ENCODE measurements at regions not wholly inside any gene's neighbourhood (a gene's known extent, or its start where the extent isn't known, plus 50 kb on each side); places are given as distances from the start of the nearest gene placed in this dataset.
"Not testable (repeated sequence)": the region's sequence is repeated elsewhere in the genome, so short reads cannot be mapped to it uniquely, and the experiment has no call there.

DNA sequence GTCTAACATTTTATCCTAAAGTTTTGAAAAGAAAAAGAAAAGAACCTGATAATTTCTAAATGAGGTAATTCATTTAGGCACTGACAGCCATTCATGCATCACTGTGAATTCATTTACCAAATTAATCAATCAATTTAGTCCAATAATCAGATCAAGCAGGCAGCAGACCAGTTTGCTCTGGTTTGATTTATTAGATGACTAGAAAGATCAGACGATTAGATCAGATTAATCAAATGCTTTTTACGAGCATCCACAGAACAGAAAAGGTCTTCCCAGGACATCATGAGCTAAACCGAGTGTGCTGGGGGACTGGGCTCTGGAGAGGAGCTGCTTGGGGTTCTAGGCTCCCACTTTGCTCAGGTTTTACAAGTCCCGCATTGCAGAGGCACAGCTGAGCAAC lies 226.5 kb upstream of the MYO3A start:
- H3K4me3 ChIP-seq (ENCODE audit: low read depth, low read length), result no peak overlapping the region
- no peak for DNase-seq (ENCODE audit: low read depth)

DNA sequence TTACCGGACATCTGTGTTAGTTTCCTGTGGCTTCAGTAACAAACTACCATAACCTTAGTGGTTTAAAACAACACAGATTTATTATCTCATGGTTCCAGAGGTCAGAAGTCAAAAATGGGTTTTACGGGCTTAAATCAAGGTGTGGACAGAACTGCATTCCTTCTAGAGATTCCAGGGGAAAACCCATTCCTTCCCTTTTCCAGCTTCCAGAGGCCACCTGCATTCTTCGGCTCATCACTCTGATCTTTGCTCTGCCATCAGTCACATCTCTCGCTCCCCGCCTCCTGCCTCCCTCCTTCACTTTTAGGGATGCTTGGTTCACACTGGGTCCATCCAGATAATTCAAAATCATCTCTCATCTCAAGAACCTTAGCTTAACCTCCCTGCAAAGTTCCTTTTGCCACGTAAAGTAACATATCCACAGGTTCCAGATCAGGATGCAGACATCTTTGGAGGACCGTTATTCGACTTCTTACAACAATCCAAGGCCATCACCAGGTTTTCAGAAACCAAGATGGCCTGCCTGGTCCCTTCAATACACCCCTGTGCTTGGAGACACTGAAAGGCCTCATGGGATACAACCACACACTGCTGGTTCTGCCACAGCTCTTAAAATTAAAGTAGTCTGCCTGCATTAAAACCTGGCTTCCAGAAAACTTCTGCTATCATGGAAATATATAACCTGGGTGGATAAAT lies 225.9 kb upstream of the MYO3A start:
- no peak overlapping the region for H3K4me3 ChIP-seq (ENCODE audit: low read depth, low read length)
- DNase-seq (ENCODE audit: low read depth), result no peak

DNA sequence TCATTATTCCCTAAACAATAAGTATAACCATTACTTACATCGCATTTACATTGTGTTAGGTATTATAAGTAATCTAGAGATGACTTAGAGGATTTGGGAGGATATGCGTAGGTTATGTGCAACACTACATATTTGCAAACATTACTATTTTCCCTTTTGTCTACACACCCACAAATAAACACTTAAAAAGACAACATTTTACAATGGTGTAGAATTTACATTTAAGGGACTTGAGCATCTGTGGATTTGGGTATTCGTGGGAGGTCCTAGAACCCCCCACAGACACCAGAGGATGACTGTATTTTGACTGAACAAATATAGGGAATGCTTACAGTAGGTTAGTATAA lies 220.2 kb upstream of the MYO3A start:
- no peak for DNase-seq (ENCODE audit: low read depth)
- H3K4me3 ChIP-seq (ENCODE audit: low read depth, low read length), result no peak overlapping the region

DNA sequence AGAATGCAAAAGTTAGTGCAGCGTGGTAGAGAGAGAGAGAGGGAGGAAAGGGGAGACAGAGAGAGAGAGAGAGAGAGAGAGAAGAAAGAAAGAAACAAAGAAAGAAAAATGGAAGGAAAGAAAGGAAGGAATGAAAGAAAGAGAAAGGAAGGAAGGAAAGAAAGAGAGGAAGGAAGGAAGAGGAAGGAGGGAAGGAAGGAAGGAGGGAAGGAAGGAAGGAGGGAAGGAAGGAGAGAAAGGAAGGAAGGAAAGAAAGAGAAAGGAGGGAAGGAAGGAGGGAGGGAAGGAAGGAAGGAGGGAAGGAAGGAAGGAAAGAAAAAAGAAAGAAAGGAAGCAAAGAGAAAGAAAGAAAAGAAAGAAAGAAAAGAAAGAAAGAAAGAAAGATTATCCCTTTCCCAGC lies 209.8 kb upstream of the MYO3A start:
- DNase-seq (ENCODE audit: low read depth), result no peak
- no peak overlapping the region for H3K4me3 ChIP-seq (ENCODE audit: low read depth, low read length)

DNA sequence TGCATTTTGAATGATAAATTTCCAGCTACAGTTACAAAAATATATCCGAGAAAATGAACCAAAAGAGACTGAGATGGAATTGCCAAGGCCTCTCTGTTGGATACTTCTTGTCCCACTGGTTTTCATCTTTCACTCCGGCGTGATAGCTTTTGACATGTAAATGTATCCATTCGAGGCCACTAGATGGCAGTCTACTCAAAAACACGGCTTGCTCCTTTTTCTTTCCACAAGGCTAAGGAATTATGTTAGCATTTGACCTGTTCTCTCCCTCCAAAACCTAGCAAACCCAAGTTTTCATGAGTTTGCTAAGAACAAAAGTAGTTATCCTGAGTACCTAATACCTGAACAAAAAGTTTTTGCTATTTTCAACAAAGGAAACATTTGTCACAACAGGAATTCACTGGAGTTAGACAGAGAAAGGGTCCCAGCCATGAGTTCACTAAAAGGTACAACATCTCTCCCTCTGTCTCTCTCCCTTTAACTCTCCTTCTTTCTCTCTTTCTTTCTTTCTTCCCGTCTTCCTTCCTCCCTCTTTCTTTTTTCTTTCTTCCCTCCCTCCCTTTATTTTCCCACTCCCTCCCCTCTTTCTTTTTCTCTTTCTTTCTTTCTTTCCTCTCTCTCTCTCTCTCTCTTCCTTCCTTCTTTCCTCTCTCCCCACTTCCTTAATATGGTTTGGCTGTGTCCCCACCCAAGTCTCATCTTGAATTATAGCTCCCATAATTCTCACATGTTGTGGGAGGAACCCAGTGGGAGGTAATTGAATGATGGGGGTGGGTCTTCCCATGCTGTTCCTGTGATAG lies 207.9 kb upstream of the MYO3A start:
- no peak overlapping the region for H3K4me3 ChIP-seq (ENCODE audit: low read depth, low read length)
- peak; percentile 4 for DNase-seq (ENCODE audit: low read depth)

DNA sequence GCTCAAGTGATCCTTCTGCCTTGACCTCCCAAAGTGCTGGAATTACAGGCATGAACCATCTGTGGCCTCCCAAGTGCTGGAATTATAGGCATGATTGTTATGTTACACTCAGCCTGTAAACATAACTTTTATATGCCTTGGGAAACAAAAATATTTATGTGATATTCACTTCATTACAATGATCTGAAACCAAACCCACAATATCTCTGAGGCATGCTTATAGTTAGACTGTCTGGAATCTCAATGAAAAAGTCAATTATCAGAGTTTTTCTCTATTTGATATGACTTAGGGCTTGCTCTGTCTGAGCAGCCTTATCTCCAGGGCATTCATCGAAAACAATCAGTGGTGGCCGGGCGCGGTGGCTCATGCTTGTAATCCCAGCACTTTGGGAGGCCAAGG lies 195.3 kb upstream of the MYO3A start:
- DNase-seq (ENCODE audit: low read depth), result no peak
- H3K4me3 ChIP-seq (ENCODE audit: low read depth, low read length), result no peak overlapping the region

DNA sequence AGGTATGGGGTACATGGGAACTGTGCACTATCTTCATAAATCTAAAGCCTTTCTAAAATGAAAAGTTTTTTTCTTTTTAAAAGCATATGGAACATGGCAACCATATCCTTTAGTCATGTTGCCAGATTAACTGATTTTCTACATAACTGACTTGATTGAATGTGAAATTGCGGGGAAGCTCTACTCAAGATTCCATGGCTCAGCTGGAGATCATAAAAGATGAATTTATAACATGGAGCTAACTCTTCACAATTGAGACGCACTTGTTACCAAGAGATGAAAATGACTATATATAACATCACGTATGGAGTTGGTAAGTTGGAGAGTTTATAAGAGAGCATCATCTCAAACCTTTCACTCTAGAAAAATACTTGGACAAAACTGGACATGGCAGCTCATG lies 190.2 kb upstream of the MYO3A start:
- DNase-seq (ENCODE audit: low read depth), result no peak
- H3K4me3 ChIP-seq (ENCODE audit: low read depth, low read length), result no peak overlapping the region

DNA sequence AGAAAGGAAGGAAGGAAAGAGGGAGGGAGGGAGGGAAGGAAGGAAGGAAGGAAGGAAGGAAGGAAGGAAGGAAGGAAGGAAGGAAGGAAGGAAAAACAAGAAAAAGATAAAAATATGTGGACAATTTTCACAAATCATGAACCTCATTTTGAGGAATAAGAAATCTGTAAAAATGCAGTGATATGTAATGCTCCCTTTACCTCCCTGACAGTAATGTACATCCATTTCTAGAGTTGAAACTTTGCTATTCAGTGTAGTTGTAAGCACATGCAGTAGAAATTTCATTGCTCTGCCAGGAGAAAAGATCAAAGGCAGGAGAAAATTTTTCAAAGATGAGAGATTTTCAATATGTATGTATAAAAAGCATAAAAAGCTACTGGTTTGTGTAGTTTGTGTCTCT lies 189.5 kb upstream of the MYO3A start:
- H3K4me3 ChIP-seq (ENCODE audit: low read depth, low read length), result no peak overlapping the region
- no peak for DNase-seq (ENCODE audit: low read depth)

DNA sequence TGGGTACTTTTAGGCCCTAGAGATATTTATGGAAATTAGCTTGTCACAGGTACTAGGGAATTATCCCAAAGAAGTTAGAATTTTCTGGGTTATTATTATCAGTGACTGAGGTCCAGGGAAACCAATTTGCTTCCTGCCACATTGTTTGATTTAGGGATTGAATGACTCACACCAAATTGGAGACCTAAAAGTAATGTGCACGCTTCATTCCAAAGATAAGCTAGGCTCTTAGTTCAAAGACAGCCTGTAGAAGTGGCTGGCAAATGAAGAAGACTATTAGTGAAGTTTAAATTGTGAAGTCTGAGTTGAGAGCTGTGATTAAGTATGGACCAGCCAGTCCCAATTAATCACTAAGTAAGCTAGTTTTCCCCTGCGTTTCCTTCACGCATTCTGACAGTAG lies 188.1 kb upstream of the MYO3A start:
- no peak for DNase-seq (ENCODE audit: low read depth)

DNA sequence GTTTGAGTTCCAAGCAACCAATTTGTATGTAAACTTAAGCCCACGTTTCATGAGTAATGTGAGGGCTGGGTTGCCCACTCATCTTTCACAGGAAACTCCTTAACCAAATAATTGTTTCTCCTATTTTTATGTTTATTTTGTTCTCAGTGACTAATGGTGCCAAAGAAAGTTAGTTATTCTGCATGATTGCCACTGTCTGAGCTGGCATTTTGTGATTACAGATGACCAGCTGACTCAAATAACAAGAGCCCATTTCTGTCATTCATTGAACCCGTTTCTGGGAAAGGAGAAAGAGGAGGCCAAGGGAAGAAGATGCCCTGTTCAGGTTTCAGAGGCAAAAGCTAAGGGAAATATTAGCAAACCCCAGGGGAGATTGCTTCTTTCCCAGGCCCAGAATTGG lies 186.9 kb upstream of the MYO3A start:
- DNase-seq (ENCODE audit: low read depth), result no peak
- no peak overlapping the region for H3K4me3 ChIP-seq (ENCODE audit: low read depth, low read length)

More for the DNA sequence above, 188.1 kb upstream of the MYO3A start:
- no peak overlapping the region for H3K4me3 ChIP-seq (ENCODE audit: low read depth, low read length)

DNA sequence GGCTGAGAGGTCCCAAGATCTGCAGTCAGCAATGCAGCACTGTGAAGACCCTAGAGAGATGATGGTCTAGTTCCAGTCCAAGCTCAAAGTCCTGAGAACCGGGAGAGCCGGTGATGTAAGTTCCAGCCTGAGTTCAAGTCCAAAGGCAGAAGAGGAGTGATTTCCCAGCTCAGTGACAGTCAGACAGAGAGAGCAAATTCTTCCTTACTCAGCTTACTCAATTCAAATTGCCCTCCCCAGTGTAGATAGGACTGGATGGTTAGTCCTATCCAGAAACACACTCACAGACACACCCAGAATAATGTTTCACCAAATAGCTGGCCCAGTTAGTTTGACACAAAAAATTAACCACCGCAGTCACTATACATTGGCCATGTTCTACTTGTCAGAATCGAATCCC lies 185.5 kb upstream of the MYO3A start:
- DNase-seq (ENCODE audit: low read depth), result no peak

DNA sequence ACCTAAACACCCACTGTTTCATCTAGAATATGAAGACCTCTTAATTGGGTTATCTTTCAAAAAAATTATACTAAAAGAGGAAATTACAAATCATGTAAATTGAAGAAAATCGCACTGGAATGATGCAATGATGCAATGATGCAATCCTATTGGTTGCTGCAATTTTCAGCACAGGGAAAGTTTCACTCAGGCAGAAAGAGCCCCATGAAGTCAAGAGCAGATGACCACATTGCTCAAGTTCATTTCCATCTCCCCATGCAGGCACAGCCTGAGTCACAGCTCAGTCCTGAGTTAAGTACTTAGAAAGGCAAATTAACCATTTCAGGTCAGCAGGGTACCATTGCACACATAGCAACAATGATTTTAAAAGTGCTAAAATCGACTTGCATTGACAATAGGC lies 180.3 kb upstream of the MYO3A start:
- H3K4me3 ChIP-seq (ENCODE audit: low read depth, low read length), result no peak overlapping the region
- no peak for DNase-seq (ENCODE audit: low read depth)

More for the DNA sequence above, 185.5 kb upstream of the MYO3A start:
- no peak overlapping the region for H3K4me3 ChIP-seq (ENCODE audit: low read depth, low read length)

DNA sequence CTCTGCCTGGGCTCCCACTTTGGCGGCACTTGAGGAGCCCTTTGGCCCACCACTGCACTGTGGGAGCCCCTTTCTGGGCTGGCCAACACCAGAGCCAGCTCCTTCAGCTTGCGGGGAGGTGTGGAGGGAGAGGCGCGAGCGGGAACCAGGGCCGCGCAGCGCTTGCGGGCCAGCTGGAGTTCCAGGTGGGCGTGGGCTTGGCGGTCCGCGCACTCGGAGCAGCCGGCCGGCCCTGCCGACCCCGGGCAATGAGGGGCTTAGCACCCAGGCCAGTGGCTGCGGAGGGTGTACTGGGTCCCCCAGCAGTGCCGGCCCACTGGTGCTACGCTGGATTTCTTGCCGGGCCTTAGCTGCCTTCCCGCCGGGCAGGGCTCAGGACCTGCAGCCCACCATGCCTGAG lies 178.2 kb upstream of the MYO3A start:
- H3K4me3 ChIP-seq (ENCODE audit: low read depth, low read length); DNase-seq (ENCODE audit: low read depth): not testable (repeated sequence)

DNA sequence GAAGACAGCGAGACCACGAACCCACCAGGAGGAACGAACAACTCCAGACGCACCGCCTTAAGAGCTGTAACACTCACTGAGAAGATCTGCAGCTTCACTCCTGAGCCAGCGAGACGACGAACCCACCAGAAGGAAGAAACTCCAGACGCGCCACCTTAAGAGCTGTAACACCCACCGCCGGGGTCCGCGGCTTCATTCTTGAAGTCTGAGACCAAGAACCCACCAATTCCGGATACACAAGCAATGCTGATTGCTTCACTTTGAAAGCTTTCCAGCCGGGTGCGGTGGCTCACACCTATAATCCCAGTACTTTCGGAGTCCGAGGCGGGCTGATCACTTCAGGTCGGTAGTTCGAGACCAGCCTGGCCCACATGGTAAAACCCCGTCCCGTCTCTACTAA lies 177.2 kb upstream of the MYO3A start:
- no peak for DNase-seq (ENCODE audit: low read depth)
- no peak overlapping the region for H3K4me3 ChIP-seq (ENCODE audit: low read depth, low read length)

DNA sequence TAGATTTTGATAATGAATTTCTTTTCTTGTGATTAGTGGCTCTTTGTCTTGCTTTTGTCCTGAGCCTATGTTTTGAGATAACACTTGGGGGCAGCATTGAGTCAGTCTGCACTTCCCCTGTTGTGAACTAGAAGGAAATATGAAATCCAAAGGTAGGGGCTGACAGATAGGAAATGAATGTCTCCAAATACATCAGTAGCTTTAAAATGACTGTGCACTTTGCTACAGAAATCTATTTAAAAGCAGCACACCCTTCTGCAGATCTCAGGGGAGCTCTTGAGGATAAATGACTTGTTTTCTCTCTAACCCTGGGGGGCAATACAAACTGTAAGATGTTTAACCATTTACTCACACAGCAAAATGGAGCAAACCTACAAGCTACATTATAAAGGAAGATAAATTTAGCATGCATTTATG lies 176.0 kb upstream of the MYO3A start:
- no peak overlapping the region for H3K4me3 ChIP-seq (ENCODE audit: low read depth, low read length)
- no peak for DNase-seq (ENCODE audit: low read depth)

DNA sequence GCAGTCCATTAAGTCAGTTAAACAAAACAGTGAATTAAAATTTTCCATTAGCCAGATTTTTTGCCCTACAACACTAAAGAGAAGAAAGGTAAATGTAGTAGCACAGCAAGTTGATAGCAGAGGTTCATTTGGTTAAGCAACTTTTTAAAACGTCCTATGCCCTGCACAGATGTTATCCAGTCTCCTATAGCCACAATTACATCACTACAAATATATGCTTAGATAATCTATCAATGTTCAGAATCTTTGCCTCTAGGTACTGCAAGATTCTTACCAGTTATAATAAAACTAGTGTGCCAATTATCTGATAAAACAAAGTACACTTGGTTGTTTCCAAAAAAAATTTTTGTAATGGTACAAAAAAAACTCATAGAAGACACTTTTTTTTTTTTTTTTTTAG lies 175.5 kb upstream of the MYO3A start:
- H3K4me3 ChIP-seq (ENCODE audit: low read depth, low read length), result no peak overlapping the region
- DNase-seq (ENCODE audit: low read depth), result no peak

DNA sequence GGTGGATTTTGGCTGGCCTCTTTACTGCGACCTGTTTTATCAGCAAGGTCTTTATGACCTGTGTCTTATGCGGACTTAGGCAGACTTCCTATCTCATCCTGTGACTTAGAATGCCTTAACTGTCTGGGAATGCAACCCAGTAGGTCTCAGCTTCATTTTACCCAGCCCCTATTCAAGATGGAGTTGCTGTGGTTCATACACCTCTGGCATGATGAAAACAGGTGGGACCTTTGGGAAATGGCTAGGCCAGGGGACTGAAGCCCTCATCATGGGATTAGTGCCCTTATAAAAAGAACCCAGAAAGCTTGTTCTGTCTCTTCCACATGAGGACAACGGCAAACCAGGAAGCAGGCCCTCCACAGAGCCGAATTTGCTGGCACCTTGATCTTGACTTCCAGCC lies 172.1 kb upstream of the MYO3A start:
- H3K4me3 ChIP-seq (ENCODE audit: low read depth, low read length), result no peak overlapping the region
- DNase-seq (ENCODE audit: low read depth), result no peak

DNA sequence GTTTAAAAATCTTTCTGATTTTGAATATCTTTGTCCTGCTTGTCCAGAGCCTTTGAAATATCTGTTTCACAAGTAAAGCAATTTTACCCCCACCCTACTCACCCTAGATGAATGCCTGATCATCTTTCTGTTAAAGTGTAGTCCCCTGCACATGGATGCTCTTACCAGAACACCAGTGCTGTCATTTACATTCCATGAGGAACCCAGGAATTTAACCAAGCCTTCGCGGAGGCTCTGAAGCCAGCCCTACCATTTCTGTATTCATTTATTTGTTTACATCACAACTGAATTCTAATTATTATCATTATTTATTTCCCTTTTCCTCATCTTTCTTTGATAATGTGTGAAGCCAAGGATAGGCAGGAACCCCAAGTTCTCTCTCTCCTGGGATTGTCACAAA lies 167.8 kb upstream of the MYO3A start:
- no peak for DNase-seq (ENCODE audit: low read depth)
- H3K4me3 ChIP-seq (ENCODE audit: low read depth, low read length), result no peak overlapping the region

DNA sequence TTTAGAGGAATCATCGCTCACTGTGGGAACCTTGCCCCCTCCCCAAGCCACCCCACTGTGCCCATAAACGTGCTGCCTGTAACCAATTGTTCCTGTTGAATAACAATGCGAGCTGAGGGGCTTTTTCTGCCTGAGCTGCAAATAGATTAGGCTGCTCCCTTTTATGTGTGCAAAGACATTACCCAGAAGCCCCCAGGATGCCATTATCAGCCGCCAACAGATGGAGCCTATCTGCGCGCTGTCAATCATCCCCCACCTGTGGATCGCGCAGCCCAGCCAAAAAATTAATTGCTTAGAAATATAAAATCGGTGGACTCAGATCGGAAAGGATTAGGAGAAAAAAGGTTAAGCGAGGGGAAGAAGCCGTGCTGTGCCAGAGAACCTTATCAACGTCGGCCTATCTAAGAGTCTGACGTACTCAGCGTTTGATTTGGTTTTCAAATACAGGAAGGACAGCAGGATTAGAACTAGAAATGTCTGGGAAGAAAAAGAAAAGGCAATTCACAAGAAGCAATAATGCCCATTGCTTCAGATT lies 167.3 kb upstream of the MYO3A start:
- no peak for DNase-seq (ENCODE audit: low read depth)
- no peak overlapping the region for H3K4me3 ChIP-seq (ENCODE audit: low read depth, low read length)

DNA sequence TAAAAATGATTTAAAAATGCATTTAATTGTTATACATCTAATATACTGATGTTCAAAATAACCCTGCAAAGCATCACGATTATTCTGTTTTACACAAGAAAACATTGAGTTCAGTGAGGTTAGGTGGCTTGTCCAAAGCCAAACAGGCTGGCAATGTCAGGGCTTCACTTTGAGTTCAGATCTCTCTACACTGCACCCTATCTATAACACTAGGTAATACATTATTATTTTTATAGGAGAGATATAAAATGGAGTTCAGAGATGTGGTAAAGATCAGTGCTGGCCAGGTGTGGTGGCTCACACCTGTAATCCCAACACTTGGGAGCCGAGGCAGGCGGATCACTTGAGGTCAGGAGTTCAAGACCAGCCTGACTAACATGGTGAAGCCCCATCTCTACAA lies 165.9 kb upstream of the MYO3A start:
- H3K4me3 ChIP-seq (ENCODE audit: low read depth, low read length), result no peak overlapping the region
- no peak for DNase-seq (ENCODE audit: low read depth)

DNA sequence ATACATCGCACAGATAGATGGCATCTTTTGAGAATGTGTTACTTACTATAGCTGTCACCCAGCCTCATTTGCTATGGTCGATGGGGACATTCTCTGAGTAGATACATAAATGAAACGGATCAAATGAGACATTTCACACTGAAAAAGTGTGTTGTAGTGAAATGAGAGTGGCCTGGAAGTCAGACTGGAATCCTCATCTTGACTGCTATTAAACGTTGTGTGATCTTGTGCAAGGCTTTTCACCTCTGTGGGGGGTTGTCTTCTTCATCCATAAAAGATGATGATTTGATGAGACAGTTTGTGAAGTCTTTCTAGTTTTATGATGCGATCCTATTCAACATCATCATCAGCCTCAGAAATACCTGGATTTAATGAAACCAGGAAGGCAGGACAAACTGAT lies 155.4 kb upstream of the MYO3A start:
- DNase-seq (ENCODE audit: low read depth), result no peak

More for the DNA sequence above, 155.4 kb upstream of the MYO3A start:
- H3K4me3 ChIP-seq (ENCODE audit: low read depth, low read length), result no peak overlapping the region
